Cardiac muscle cell (in vitro differentiated cells and primary cell): ENCODE measurements at regions not wholly inside any gene's neighbourhood (a gene's known extent, or its start where the extent isn't known, plus 50 kb on each side); places are given as distances from the start of the nearest gene placed in this dataset.
A peak's percentile ranks its signal among the peaks of the same experiment; 100 is the strongest.

Experiments
- DNase-seq, 2 donors: peaks; one replicate each; pipeline versions ENCODE4 v3.0.0 to v3.0.0-alpha.2; 2010 to 2017; ENCODE audit warnings: low read depth in 1 of 2, low spot score in 1 of 2
- H3K27ac ChIP-seq: fragments of 200-600 bp; sonication (generic); 2 replicates; pipeline ENCODE4 v1.5.1; 2016
- H3K27me3 ChIP-seq: fragments of 200-600 bp; sonication (generic); 2 replicates; pipeline ENCODE4 v1.6.0; 2016; ENCODE audit warnings: control low read depth
- H3K36me3 ChIP-seq: fragments of 200-600 bp; sonication (generic); 2 replicates; pipeline ENCODE4 v1.5.1; 2016; ENCODE audit warnings: control low read depth
- H3K4me1 ChIP-seq: fragments of 200-600 bp; sonication (generic); 2 replicates; pipeline ENCODE4 v1.8.1; 2017; ENCODE audit warnings: low read depth, mild to moderate bottlenecking, mixed run types
- H3K4me3 ChIP-seq: fragments of 200-600 bp; sonication (generic); 2 replicates; pipeline ENCODE4 v1.5.1; 2016; ENCODE audit warnings: mild to moderate bottlenecking
- H3K9me3 ChIP-seq: fragments of 200-600 bp; sonication (generic); 2 replicates; pipeline ENCODE4 v1.5.1; 2017; ENCODE audit warnings: low read depth, mild to moderate bottlenecking, control low read depth
- CTCF ChIP-seq: IDR thresholded peaks from 2 replicates; pipeline ENCODE4 v1.5.1; 2012; ENCODE audit warnings: low read depth, mild to moderate bottlenecking, low read length

- H3K27ac ChIP-seq = no peak overlapping the region
- H3K4me1 ChIP-seq = no peaks in the 10 kb centered on the region
- no peak for DNase-seq
- H3K36me3 ChIP-seq = no peaks in the 10 kb centered on the region
- no peaks in the 10 kb centered on the region for H3K27me3 ChIP-seq
- H3K9me3 ChIP-seq = no peaks in the 10 kb centered on the region
- no peak for TF ChIP-seq CTCF
- no peak overlapping the region for H3K4me3 ChIP-seq
These were observed 446.4 kb downstream of the COG6 start for GRCh38 chr13:40101708-40102359.

GRCh38 chr13:40102360-40102727 is 446.9 kb downstream of the COG6 start:
- DNase-seq = no peak
- H3K4me1 ChIP-seq = no peaks in the 10 kb centered on the region
- H3K9me3 ChIP-seq = no peaks in the 10 kb centered on the region
- no peaks in the 10 kb centered on the region for H3K27me3 ChIP-seq
- H3K4me3 ChIP-seq = no peak overlapping the region
- TF ChIP-seq CTCF = no peak
- no peaks in the 10 kb centered on the region for H3K36me3 ChIP-seq
- H3K27ac ChIP-seq = no peak overlapping the region

GRCh38 chr13:40102854-40103253 is 447.4 kb downstream of the COG6 start:
- peak in 1 of 2 donors; percentile 73 for DNase-seq
- H3K27me3 ChIP-seq = no peaks in the 10 kb centered on the region
- H3K4me1 ChIP-seq = no peaks in the 10 kb centered on the region
- H3K27ac ChIP-seq = no peak overlapping the region
- no peak for TF ChIP-seq CTCF
- H3K9me3 ChIP-seq = no peaks in the 10 kb centered on the region
- no peak overlapping the region for H3K4me3 ChIP-seq
- no peaks in the 10 kb centered on the region for H3K36me3 ChIP-seq

- no peak overlapping the region for H3K4me3 ChIP-seq
- TF ChIP-seq CTCF = no peak
- DNase-seq = no peak
- H3K9me3 ChIP-seq = no peaks in the 10 kb centered on the region
- H3K27ac ChIP-seq = no peak overlapping the region
- no peaks in the 10 kb centered on the region for H3K27me3 ChIP-seq
- H3K4me1 ChIP-seq = no peaks in the 10 kb centered on the region
- H3K36me3 ChIP-seq = no peaks in the 10 kb centered on the region
These were observed 448.4 kb downstream of the COG6 start for GRCh38 chr13:40103864-40104263.

- DNase-seq = no peak
- Histone ChIP-seq H3K36me3 (no peaks in the 10 kb centered on the region), H3K4me3 (no peak overlapping the region), H3K4me1 (no peaks in the 10 kb centered on the region), H3K27me3 (no peaks in the 10 kb centered on the region), H3K27ac (no peak overlapping the region), H3K9me3 (no peaks in the 10 kb centered on the region)
- no peak for TF ChIP-seq CTCF
These were observed 449.8 kb downstream of the COG6 start for GRCh38 chr13:40105231-40105630.
